ENCODE measurements at regions not wholly inside any gene's neighbourhood (a gene's known extent, or its start where the extent isn't known, plus 50 kb on each side); places are given as distances from the start of the nearest gene placed in this dataset.

DNA sequence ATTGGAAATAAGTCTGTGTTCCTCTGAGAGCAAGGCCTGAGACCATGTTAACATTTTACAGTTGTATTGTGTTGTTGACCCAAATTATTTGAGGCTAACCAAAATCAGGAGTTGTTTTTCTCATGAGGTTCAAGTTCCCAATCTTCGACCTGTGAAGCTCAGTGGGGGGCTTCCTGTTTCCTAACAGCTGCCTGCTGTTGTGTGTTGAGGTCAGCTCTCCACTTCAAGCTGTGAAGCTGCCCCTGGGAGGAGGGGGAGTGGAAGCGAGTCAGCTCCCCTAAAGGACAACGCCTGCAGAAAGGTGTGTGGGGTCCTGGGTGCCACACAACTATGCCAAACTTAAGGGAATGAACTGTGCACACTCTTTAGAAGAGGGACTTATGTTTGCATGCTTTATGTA, 295.5 kb downstream of the IRX1 start:
- no peak for DNase-seq

DNA sequence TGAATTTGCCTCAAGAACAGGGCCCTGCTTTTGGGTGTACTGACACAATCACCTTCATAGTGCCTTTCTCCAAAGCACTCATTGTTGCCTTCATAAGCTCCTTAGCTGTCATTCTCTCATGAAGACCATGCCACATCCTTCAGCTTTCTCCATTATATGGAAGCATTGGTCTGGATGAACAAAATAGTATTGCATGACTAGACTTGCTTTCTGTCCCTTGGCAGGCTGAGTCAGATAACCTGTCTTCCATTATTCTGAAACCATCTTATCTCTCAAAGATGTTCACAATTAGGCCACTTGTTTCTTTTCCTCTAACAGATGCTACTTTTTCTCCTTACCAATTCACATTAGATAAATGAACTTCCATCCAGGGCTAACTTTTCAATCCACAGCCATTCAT, 297.9 kb downstream of the IRX1 start:
- DNase-seq = no peak

DNA sequence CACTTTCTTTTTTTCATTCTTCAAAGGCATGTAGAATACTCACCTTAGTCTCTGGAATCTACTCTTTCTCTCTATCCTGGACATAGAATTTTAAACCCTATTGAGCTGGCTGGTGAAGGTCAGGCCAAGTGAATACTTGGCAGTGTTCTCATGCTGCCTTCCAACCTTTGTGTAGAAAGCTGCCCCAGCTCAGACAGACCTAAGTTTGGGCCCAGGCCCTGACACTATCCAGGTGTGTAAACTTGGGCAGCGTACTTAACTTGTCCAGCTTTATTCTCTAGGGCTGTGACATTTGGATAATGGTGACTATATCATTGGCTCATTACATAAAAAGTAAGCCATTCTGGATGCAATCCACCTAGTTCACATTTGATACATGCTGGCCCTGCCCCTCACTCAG, 298.3 kb downstream of the IRX1 start:
- DNase-seq = no peak

DNA sequence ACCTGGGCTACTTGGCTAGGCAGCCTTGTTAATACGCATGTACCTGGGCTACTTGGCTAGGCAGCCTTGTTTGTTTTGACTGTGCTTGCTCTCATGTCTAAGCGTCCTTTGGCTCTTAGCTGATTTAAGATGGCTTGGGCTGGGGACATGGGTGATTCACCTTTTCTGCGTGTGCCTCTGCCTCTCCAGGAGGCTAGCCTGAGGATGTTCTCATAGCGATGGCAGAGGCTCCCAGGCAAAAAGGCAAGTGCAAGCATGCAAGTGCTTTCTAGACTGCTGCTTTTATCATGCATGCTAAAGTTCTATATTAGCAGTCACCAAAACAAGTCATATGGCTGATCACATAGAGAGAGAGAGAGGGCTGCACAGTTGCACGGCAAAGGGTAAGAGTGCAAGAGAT, 300.5 kb downstream of the IRX1 start:
- DNase-seq = no peak

DNA sequence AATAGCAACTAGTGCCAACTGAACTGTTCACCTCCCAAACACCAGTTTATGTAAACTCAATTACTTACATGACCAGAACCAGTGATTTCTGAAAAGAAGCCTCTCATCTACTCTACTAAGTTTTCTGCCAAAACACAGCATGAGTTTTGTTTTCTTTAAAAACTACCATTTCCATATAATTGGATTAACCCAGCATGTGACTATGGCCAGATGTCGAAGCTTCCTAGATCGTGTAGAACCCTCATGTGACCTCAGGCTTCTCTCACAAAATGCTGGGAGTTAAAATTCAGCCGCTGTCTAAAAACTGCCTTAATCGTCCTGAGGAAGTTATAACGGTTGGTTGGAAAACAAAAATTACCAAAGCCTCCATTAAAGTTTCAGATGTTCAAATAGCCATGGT, 303.5 kb downstream of the IRX1 start:
- DNase-seq = no peak

DNA sequence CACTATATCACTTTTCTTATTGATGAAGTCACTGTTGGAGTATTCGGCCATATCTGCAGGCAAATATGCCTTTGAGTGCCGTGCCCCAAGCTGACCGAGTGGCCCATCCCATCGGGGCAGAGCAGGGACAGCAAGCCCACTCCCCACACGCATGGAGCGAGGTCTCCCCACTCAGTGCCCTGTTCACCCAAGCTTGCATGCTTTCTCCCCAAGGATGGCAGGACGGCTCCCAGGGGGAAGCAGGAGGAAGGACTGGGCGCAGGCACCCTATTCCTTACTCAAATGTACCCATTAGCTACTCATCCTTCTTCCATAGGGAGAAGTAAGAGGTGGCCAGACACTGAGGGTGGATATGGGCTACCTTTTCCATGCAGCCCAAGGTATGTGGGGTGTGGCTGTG, 309.0 kb downstream of the IRX1 start:
- DNase-seq = no peak

DNA sequence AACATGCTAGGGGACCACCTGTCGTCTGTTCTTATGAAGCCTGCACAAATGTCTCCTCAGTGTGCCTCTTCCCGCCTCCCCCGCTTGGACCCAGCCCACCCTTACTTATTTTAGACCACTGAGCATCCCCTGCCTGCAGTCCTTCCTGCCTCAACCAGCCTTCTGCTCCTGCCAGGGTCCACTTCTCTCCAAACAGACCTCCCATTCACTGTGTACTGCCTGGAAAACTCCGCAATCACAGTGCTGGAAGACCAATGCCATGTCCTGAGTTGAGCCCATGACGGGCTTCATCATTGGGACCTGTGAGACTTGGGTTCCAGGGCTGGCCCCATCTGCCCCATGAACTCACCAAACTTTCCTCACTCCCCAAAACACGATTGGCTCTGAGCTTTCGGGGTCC, 309.4 kb downstream of the IRX1 start:
- DNase-seq = no peak

DNA sequence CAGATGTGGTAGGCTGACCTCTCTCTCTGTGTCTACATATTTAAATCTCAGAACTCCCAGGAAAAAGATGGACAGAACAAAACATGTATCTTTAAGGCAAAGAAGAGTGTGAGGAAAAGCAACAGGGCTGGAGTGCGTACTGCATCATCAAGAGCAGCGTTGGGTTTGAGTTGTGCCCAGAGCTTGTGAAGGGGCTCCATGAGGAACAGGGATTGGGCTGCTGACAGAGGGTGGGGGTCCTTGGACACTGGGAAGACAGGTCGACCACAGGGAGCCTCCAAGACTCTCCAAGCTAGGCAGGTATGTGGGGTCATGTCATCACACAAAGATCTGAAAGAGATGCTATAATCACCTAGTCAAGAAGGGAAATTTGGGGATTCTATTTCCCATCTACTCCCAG, 309.9 kb downstream of the IRX1 start:
- no peak for DNase-seq

DNA sequence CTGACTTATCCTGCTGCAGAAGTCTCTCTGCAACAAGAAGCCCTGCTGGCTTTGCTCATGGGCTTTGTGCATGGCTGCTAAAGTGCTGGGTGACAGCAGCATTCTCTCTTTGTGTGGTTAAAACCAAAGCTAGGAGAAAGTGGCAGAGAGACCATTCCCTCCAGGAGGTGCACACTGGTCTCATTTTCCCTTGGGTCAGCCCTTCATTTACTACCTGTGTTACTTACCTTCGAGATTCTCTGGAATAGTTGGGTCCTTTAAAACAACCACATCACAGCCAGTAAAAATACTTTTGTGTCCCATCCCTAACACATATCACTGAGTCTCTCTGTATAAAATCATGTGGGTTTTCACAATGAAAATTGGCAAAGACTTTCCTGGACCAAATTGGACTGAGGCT, 315.5 kb downstream of the IRX1 start:
- no peak for DNase-seq

DNA sequence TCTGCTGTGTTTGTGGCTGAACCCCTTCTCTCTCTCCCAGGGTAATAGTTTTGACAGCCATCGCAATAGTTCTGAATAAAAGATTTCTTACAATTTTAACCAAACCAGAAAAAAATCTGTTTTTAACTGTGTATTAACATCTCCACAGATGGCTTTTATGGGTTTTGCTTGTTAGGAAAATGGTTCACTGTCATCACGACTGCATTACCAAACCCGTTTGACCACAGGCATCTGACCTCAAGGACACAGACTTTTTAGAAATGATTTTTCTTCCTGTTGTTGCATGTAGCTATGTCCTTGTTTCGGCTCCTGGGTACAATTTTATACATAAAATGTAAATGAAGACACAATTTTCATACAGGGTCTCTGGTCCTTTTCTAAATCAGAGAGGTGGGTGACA, 316.1 kb downstream of the IRX1 start:
- DNase-seq = no peak

DNA sequence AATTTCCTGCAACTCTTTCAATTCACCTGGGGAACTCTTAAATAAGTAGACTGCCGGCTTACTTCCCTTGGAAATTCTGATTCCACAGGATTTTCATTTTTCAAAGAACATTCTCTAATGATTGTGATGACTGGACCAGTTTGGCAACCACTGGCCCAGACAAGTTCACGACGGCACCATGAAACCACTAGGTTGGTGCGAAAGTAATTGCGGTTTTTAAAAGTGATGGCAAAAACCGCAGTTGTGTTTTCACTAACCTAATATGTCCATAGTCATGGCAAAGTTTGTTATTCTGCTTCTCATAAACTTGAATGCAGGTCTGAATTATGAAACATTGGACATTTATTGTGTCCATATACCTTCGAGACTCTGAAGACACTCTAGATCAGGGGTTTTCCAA, 317.2 kb downstream of the IRX1 start:
- DNase-seq = no peak

DNA sequence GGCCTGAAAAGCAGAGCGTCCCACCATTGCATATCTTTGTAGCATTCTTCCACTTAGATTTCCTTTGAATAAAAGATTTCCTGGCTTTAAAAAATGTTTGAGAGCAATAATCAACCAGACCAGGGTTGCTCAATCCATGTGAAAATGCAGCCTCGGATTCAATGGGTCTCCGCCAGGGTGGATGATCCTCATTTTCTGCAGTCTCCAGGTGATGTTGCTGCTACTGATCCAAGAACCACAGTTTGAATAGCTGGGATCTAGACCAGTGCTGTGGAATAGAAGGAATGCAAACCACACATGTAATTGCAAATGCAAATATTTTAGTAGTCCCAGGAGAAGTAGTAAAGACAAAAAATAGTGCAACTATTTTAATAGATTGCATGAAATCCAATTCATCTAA, 317.6 kb downstream of the IRX1 start:
- DNase-seq = no peak

DNA sequence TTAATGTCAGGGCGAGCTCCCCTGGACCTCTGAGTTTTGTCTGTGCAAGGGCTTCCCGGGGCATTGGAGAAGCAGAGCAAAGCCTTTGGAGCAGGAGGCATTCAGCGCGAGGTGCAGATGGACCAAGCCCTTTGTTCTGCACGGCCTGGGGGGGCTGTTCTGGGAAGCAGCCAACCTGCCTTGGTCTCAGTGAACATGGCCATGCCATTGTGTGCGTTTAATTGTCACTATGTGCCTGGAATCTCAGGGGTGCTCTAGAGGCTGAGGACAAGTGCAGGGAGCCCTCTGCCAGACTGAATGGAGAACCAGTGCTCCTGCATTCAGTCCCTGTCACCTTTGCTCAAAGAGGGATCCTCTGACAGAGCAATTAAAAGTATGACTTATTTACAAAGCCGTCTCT, 329.4 kb downstream of the IRX1 start:
- DNase-seq = no peak

DNA sequence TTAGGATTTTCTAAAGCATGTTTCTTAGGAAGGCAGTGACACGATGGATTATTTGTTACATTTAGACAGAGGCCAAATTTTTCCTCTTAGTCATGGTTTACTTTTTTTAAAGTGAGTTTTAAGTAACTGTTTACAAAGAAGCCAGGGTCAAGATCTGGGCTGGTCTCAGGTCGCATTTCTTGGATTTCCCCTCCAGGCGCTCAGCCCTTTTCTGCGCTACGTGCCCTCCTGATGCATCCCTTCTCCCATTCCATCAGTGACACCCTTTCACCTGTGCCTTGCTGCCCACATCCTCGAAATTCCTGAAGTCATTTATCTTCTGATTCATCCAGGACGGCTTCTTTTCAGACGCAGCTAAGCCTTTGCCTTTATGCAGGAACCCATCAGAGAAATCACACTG, 330.3 kb downstream of the IRX1 start:
- no peak for DNase-seq

DNA sequence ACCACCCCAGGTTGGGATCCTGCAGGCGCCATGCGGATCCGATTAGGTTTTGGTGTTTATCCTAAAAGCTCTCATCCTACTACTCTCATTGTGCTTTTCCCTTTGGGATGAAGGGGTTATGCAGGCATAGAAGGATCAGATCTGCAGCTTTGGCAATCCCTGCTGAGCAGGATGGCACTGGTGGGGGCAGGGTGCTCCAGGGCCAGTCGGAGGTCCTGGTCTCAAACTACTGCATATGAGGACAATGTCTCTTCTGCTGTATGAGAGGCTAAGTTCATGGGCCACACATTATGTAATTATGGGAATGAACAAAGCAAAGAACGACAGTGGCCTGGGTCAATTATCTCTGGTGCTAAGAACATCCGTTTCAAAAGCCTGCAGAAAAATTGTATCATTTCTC, 334.2 kb downstream of the IRX1 start:
- no peak for DNase-seq

DNA sequence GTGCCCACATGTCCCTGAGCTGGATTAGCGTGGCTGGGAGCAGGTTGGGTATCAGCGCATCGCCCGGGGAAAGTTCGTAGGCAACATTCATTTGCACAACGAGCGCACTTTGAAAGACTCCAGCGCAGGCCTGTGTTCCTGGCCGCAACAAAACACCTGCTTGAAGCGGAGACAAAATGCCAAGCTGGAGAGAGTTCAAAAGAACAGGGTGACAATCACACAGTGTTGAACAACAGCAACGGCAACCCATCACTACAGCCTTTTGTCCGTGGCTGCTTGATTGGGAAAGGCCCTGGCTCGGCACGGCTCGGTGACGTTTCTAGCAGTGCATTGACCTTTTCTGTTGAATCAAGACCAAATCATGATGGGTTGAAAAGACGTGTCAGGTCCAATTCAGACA, 336.3 kb downstream of the IRX1 start:
- no peak for DNase-seq

DNA sequence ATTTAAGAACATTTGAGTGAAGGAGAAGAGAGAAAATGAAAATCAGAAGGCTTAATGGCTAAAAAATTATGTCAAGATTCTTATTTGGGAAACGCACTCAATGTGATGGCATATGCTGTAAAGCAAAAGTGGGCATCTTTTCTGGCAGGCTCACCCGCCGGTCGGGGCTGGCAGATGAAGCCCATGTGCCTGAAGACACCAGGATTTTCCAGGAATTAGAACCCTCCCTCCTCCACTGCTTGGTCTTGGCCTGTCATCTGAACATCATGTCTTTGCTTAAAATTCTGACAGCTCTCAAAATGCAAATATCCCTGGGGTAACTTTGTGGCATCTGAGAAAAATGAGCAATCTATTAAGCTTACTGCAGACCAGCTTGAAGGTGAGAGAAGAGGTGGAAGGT, 337.9 kb downstream of the IRX1 start:
- no peak for DNase-seq

DNA sequence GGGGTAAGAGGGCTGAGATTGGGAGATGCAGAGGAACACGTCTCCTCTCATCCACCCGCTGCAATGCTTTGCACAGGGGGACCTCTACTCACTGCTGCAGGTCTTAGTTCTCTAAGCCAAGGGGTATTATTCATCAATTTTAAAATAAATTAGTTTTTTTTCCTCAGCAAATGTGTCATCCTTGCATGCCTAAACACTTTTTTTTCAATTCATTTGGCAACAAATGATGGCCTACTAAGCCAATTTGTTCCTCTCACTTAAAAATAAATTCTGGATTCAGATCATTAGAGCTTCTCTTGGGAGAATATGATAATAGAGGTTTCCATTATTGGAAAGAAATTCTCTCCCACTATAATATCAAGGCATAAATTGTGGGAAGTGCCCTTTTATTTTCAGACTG, 338.3 kb downstream of the IRX1 start:
- DNase-seq = no peak

DNA sequence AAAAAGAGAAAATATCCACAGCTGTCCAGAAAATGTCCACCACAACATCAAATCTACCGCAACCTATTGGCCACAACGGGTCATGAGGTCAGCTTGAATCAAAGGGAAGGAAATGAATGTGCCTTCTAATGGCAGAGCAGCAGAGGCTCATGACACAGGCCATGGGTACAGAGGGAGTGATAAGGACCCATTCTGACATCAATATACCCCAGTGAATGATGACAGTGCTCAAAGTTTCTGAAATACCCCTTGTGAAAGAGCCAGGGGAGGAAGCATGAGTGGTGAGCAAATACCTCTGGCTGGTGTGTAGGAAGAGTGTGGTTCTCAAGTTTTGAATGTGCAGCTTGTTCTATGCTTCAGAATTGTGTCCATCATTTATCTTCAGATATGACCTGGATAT, 348.2 kb downstream of the IRX1 start:
- no peak for DNase-seq

DNA sequence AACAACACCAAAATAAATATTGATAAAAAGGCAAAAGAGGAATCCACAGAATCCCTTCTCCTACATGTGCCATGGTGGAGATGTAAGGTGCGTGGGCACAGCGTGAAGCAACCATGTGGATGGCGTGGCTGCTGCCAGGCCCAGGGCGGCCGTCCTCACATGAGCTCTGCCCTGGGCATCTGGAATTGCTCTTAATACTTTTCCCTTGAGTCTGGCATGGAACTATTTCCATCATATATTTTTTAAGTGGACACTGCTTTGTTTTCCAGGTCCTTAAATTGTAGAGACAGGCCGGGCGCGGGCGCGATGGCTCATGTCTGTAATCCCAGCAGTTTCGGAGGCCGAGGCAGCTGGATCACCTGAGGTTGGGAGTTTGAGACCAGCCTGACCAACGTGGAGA, 349.3 kb downstream of the IRX1 start:
- no peak for DNase-seq

DNA sequence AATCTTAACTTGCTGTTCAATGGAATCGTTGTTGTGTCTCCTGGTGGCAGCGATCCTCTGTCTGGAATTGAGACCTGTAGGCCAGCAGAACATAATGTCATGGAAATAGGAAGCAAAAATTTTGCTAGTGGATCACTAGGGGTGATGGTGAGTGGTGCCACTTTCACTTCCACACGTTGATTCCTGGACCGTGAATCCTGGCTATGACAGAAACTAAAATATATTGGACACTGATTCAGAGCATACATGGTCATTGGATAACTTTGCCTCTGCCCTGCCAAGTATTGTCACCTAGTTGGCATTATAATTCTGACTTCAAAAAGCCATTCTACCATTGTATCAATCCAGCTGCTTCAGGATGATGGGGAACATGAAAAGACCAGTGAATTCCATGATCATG, 353.2 kb downstream of the IRX1 start:
- DNase-seq = no peak

DNA sequence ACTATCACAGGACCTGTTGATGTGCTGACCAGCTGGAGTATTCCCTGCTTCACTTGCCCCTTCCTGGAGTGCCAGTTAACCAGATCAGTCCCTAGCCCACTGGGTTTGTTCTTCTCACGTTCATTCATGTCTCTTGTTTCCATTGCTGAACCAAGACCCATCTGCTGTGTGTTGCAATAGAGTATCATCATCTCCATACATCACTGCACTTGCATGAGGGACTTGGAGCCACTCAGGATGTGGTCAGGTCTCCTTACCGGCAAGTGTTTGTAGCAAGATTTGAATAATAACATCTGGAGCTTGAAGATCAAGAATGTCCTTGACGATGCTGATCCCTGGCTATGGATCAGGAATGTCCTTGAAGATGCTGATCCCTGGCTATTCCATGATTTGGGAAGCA, 358.6 kb downstream of the IRX1 start:
- DNase-seq = no peak

DNA sequence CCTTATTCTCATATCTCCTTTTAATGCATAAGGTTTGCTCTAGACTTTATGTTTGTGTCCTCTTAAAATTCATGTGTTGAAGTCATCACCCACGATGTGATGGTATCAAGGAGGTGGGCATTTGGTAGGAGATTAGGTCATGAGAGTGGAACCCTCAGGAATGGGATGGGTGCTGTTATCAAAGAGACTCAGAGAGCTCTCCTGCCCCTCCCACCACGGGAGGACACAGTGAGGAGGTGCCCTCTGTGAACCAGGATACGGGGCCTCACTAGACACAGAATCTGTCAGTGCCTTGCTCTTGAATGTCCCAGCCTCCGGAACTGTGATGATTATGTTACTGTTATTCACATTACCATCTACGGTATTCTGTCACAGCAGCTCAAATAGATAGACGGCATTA, 359.0 kb downstream of the IRX1 start:
- DNase-seq = no peak

DNA sequence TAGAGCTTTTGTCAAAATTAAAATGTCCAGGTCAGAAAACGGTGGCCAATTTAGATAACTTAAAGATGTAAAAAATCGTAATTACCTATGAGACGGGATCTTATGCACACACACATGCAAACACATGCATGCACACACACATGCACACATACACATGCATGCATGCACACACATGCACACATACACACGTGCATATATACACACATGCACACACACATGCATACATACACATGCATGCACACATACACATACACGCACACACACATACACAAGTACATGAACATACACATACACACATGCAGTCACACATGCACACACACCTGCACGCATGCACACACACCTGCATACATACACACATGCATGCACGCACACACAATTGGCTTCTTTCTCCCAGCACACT, 362.0 kb downstream of the IRX1 start:
- no peak for DNase-seq

DNA sequence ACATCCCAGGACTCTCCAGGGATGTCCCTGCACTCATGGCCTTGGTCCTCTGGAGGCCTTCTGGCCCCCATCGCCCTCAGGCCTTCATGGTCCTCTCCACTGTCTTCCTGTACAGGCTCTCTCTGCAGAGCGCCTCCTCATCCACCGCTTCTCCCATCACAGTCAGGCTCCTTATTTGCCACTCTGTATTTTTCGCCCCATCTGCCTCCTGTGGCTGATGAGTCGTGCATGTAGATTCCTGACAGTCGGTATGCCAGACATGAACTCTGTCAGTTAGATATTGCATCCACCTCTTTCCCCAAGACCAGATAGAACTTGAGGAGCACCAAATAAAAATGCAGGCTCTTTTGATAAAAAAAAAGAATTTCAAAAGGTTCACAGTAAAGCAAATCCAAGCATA, 362.8 kb downstream of the IRX1 start:
- no peak for DNase-seq

DNA sequence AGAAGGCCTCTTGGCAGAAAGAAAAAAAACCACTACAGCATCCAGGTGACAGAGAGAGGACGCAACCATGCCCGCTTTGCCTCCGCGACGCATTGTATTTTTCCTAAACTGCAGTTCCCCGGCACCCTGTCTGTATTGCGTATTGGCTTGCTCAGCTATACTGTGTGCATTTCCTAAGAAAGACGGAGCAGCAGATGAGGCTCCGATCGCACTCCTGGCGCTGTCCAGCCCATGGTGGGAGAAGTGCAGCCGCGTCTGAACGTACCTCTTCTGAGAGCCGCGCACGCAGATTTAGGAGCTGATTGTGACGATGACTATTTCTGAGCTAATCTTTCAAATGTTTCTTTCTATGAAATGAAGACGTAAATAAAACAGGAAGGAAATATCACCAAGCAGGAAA, 366.5 kb downstream of the IRX1 start:
- DNase-seq = no peak

DNA sequence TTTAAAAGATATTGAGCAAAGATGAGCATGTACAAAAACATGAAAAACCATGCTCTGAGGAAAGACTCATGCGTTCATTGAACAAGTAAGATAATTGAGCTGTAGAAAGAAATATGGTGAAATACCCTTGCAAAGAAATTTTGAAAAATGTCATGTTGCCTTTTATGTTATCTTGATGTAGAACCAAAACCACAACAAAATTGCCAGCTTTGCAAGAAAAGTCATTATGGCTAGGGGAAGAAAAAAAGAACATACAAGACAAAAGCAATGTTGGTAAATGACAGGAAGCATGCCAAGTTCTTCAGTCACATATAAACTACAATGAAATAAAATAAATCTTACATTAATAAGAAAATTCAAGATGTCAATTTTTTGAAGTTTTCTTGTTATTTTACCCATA, 368.0 kb downstream of the IRX1 start:
- no peak for DNase-seq

Measured in activated naive CD4-positive, alpha-beta T cell treated with anti-CD3 and anti-CD28 coated beads, Interleukin-2, amount 50 U/mL, for 16 hours (primary cell).